SK-N-MC (cell line): ENCODE measurements at regions not wholly inside any gene's neighbourhood (a gene's known extent, or its start where the extent isn't known, plus 50 kb on each side); places are given as distances from the start of the nearest gene placed in this dataset.

Experiments
- EZH2 ChIP-seq: fragments of 200-600 bp; sonication (generic); IDR thresholded peaks from one replicate; pipeline ENCODE4 v1.6.1; 2017; ENCODE audit warnings: antibody characterized with exemption
- FOXP2 ChIP-seq: optimal IDR thresholded peaks from 2 replicates; pipeline ENCODE3; 2011; ENCODE audit warnings: mild to moderate bottlenecking, moderate library complexity; ENCODE audit not compliant: insufficient read depth; ENCODE audit errors: extremely low read length, control extremely low read depth
- POLR2AphosphoS5 ChIP-seq: IDR thresholded peaks from 2 replicates; pipeline ENCODE4 v1.6.1; 2012; ENCODE audit warnings: mild to moderate bottlenecking, low read depth, low read length, borderline replicate concordance

DNA sequence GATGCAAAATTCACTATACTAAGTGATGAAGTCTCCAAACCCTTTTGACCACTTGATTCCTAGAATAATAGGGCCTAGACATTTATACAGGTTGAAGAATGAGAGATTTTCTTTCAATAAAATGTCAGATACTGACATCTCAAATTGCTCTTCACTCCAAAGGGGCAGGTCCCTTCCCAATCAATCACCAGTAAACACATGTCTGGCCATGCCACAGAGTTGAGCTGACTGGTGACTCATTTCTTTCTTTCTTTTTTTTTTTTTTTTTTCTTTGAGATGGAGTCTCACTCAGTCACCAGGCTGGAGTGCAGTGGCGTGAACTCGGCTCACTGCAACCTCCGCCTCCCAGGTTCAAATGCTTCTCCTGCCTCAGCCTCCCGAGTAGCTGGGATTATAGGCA is 388.6 kb upstream of the BTBD3 start:
- no peak for TF ChIP-seq EZH2
- TF ChIP-seq POLR2AphosphoS5 = no peak
- TF ChIP-seq FOXP2 = no peak
